AG08395 (cell line): ENCODE measurements at regions not wholly inside any gene's neighbourhood (a gene's known extent, or its start where the extent isn't known, plus 50 kb on each side); places are given as distances from the start of the nearest gene placed in this dataset.

Experiments
- DNase-seq: peaks from one replicate; pipeline ENCODE4 v3.0.0; 2012; ENCODE audit warnings: mixed read lengths, low spot score

DNA sequence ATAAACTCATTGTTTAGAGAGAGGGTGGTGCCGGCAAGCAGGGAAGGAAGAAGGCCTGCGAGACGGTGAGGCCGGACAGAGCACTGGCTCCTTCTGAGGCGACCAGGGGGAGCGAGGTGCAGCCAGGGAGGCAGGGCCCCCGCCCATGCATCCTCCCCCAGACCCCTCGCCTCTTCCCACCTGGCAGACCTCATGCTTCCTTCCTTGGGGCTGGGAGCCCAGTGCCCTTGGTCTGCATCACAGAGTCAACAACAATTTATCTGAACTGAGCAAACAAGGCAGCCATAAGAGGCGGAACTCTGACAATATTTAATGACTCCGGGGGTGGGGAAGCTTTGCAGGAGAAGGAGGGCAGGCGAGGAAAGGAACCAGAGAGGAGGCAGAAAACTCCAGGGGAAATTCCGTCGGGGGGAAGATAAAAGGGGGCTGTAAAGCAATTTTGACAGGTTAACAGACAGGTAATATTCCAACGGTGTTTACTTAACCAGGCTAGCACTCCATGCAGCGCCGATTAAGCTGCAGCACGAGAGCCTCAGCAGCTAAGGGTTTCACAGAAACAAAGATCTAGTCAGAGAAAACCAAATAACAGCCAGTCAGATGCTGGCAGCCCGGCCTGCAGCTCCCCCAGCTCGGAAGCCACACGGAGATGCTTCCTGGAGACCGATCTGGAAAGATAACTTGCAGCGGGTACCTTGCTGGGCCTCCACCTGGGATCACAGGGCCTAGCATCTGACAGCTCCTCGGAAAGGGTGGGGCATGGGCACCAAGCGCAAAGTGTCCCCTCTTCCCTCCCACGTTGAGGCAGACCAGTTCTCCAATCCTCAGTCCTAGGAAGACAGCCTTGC lies 398.2 kb downstream of the SOX9 start:
- DNase-seq: no peak

GRCh38 chr17:72519598-72519936 lies 398.7 kb downstream of the SOX9 start:
- no peak for DNase-seq

DNA sequence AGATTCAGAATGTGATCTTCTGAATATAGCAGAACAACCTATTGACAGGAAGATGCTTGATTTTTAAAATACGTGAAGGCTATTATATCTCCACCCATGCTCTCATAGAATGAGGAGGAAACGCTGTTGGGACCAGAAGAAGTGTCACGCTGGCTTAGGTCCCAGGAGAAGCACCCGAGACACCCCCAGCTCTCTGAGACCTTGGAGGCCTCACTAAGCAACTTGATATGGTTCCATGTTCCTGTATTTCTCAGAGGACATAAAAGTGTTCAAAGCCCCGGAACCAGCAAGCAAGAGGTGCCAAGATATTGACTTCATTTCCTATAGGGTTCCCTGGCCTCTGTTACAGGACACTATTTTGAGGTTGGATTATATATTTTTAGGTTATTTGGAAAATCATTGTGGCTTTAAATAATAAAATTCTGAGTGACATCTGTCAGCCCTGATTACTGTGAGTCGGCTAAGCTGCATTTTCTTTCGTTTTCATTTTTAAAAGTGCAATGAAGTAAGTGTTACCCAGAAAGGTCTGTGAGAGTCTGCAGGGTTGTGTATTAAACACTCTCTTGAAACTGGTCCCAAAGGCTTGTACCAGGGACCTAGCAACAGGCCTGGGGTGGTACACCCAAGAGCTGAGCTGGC lies 400.0 kb downstream of the SOX9 start:
- DNase-seq: no peak

GRCh38 chr17:72523491-72523890 lies 402.7 kb downstream of the SOX9 start:
- DNase-seq: no peak

DNA sequence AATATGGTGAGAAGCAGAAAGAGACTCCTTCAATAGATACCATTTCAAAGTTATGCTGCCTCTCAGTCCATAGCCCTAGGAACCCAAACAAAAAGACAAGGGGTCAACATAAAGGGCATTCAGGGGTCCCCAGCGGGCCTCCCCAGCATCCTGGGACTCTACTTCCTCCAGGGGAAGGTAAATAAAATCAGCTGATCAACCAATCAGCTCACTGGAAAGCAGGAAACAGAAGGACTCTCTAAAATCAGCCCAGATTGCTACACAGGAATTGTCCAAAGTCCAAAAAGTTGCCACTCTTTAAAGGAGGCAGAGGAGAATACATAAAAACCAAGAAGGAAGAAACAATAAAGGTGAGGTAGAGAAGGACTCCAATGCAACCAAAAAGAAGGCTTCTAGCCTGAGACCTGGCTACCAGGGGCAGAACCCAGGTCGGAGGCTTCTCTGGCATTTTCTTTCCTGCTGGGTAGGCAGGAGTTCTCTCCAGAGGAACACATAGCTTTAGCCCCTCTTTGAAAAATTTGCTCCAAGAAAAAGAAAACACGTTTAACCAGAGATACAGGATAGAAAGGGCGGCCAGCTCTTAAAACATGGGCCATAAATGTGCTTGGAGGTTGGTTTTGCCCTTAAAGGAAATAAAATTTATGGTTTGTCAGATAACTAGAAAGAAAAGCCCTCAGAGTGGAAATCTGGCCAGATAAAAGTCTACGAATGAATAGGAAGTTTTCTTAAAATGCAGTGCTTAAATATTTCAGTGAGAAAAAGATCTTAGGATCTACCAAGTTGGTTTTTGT lies 404.6 kb downstream of the SOX9 start:
- DNase-seq: no peak

DNA sequence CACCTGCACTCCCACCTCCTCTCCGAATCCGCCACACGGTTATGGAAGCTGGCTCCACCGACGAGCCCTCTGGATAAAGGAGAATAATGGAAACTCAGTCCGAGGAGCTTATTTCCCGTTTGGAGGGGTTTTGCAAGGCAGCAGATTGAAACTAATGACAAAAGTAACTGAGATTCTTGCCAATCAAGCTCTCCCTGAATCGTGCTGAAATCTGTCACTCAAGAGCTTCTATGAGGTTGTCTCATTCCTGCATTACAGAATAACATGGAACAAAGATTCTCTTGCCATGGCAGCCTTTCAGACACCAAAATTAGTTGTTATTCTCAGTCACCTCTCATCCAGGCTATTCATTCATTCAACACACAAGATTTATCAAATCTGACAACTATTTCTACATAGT lies 405.9 kb downstream of the SOX9 start:
- DNase-seq: no peak

GRCh38 chr17:72527789-72528188 lies 407.0 kb downstream of the SOX9 start:
- no peak for DNase-seq

- DNase-seq: no peak
These were observed 407.9 kb downstream of the SOX9 start for GRCh38 chr17:72528683-72529082.

DNA sequence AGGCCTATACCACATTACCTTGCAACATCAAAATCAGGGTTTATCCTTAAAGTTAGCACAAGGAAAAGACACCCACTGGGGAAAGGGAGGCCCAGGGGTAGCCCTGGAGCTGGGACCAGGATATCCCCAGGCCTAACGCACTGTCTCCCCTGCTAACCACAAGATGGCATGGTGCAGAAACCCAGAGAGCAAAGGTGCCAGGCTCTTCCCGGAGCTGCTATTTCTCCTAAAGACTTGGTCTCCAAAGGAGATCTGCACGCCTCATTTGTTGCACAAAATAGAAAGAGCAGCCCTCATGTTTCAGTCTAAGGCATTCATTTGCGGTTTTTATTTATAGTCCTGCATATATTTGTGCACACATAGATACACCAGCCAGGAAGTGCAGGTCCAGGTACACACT lies 408.6 kb downstream of the SOX9 start:
- DNase-seq: no peak

GRCh38 chr17:72530454-72530853 lies 409.6 kb downstream of the SOX9 start:
- DNase-seq: no peak

GRCh38 chr17:72531729-72532128 lies 410.9 kb downstream of the SOX9 start:
- DNase-seq: no peak

DNA sequence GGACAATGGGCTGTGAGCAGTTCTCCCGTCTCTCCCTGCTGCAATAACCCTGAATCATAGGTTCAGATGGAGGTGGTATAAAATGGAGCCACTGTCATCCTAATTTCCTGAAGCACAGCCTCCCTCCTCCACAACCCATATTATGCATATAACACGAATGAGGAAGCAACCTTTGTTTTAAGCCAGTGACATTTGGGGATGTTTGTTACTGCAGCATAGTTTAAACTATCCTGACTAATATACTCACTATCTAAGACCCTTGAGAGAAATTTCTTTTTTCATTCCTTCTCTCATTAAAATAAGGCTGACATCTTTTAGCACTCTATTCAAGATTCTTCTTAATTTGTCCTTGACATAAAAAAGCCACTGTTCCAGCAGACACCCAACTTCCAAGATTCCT lies 413.4 kb downstream of the SOX9 start:
- no peak for DNase-seq

- DNase-seq: no peak
These were observed 414.0 kb downstream of the SOX9 start for GRCh38 chr17:72534776-72535175.

GRCh38 chr17:72535346-72535745 lies 414.5 kb downstream of the SOX9 start:
- no peak for DNase-seq

- no peak for DNase-seq
These were observed 415.0 kb downstream of the SOX9 start for GRCh38 chr17:72535779-72536178.

- no peak for DNase-seq
These were observed 416.0 kb downstream of the SOX9 start for GRCh38 chr17:72536788-72537187.

GRCh38 chr17:72538443-72538842 lies 417.6 kb downstream of the SOX9 start:
- no peak for DNase-seq

DNA sequence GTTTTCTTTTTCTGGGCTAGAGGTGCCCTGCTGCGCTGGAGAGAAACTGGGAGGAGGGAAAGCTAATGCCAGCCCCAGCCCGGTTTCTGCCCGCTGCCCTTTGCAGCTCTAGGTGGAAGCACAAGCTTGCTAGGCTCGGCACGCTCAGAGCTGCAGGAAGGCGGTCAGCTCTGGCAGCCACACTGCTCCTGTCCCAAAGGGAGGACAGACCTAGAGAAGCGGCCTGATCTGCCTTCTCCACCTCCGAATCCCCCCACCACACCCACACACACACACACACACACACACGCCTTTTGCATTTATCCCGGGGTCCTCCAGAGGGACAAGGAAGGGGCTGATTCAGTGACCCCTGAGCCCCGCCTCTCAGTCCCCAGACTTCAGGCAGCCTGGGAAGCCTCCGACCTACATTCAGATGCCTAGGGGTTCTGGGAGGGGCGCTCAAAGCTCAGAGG lies 418.1 kb downstream of the SOX9 start:
- DNase-seq: no peak

GRCh38 chr17:72539981-72540897 lies 419.4 kb downstream of the SOX9 start:
- DNase-seq: peak; percentile 91

DNA sequence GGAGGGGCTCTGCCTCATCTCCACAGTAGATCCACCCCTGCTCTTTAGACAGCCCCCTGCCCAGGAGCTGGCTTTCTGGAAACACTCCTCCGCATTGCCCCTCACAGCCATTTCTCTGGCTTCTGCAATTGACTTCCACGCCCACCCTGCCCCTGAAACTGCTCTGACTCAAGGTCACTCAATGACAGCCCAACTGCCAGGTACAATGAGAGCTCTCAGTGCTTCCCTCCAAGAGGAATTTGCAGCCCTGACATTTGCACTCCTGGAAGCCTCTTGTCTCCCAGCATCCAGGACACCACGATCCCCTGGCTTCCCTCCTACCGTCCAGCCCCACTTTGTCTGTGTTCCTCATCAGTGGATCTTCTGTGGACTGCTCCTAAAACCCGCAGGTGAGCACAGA lies 421.5 kb downstream of the SOX9 start:
- no peak for DNase-seq

DNA sequence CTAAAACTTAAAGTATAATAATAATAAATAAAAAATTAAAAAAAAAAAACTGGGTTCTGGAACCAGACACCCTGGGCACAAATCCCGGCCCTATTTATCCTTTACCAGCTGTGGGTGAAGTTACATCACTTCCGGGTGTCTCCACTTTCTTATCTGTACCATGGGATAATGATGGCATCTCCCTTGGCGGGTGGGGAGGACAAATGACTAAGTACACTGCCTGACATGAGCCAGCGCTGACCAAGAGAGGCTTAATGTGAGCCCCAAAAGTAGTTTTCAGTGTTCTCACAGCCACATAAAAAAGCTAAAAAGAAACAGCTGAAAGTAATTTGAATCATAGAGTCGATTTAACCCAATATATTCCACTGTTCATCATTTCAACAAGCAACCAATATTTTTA lies 424.9 kb downstream of the SOX9 start:
- DNase-seq: peak; percentile 46
